DMS79 treated with DMSO at 0.1 percent for 48 hours (cell line): ENCODE measurements at regions not wholly inside any gene's neighbourhood (a gene's known extent, or its start where the extent isn't known, plus 50 kb on each side); places are given as distances from the start of the nearest gene placed in this dataset.
"Not testable (repeated sequence)": the region's sequence is repeated elsewhere in the genome, so short reads cannot be mapped to it uniquely, and the experiment has no call there.

Experiments
- DNase-seq: peaks from one replicate; lab custom pipeline; 2025; lab: John Stamatoyannopoulos, UW

DNA sequence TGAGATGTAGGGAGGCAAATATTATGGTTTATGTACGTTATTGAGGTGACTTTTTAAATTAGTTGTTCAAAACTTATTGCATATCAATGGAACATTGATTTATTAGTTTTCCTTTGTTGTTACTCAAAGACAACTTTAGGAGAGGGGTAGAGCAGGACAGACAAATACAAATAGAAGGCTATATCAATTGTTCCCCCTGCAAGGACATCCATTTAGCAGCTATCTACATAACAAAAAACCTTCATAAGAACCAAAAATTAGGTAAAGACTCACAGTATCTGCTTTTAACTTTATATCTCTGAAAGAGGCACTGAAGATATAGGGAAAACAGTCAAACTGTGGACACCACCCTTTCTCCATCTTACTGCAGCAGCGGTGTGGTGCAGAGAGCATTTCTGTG, 958.8 kb downstream of the DIPK2A start:
- DNase-seq: no peak

DNA sequence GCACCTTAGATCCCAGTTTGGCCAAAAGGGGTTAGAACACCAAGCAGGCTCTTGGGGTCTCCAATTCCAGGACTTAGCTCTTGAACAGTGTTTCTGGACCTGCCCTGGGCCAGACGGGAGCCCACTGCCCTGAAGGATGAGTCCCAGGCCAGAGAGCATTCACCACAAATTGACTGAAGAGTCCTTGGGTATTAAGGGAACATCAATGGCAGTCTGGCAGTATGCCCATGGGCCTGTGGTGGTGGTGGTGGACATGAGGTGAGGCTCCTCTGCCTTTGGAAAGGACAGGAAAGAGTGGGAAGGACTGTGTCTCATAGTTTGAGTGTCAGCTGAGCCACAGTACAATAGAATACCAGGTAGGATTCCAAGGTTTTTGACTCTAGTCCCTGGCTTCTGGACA, 960.0 kb downstream of the DIPK2A start:
- no peak for DNase-seq

DNA sequence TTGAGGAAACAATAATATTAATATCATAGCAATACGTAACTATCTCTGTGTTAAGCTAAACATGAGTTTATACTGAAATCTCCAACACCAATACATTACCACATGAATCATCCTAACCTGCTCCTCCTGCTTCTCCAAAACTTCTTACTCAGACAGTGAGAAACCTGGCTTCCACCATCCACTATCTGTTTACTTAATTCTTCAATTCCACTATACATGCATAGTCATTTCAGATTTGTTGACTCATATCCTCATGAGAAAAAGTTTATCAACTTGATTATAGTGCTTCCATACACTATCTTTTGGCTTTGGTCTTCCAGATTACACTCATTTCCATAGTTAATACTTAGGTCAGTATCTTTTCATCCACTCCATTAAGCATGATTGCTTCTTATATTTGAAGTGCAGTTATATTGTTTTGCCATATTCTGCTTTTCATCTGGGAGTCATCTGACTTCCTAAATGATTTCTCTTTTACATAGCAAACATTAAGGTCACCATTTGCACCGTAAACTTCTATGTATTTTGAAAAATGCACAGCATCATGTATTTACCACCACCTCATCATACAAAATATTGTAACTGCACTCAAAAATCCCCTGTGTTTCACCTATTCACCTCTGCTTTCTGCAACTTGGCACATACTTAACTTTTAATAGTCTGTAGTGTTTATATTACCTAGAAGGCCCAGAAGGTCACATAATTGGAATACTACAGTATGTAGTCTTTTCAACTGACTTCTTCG, 970.6 kb downstream of the DIPK2A start:
- DNase-seq: no peak

DNA sequence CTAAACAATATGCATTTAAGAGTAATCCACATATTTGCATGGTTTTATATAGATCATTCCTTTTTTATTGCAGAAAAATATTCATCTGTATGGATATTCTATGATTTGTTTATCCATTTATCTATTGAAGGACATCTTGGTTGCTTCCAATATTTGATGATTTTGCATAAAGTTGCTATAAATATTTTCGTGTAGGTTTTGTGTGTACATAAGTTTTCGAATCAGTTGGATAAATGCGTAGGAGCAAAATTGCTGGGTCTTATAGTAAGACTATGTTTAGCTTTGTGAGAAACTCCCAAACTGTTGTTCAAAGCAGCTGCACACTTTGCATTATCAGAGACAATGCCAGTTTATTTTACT, 971.2 kb downstream of the DIPK2A start:
- DNase-seq: no peak

DNA sequence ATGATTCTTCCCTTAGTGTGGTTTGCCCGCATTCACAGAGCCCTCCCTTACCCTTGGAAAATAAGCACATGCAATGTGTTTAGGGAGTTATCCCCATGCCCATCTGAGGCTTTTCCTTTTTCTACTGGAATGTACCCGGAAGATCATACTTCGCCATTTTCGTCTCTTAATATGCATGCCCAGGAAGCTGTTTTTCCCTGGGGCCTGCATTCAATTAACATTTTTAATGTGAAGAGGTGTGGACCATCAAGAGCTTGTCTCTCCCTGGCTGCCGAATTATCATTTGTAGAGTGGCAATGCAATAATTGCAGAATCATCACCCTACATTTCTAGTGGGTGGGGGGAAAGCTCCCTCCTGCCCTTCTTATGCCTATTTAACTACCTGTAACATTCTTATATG, 976.3 kb downstream of the DIPK2A start:
- no peak for DNase-seq

DNA sequence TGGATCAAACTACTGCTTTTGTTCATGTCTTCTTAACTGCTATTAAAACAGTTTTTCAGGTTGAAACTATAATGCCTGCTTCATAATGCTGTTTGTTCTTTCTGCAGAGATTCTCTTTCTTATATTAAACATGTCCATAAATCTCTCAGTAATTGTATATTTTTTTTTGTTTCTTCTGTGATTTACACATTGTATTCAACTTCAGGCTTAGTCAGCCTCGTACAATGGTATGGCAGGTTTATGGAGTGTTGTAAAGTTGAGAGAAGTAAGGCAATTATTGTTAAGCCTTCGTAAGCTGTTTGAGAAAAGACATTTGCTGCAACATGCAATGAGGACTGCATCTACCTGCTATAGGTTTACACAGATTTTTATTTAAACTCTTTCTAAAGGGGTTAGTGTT, 977.1 kb downstream of the DIPK2A start:
- no peak for DNase-seq

DNA sequence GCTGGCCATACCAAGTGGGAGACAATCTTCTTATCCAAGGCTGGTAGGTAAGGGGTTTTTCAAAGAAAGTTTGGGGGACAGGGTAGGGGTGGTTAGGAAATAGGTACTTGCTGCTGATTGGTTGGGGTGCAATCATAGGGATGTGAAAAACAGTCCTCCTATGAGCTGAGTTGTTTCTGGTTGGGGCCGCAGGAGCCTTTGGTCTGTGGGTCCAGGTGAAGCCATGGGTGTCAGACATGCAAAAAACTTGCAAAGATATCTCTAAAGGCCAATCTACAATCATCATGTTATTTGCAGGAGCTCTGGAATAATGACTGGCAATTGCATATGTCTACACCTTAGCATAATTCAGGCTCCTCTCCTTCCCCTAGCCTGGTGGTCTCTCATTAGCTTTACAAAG, 982.3 kb downstream of the DIPK2A start:
- no peak for DNase-seq

DNA sequence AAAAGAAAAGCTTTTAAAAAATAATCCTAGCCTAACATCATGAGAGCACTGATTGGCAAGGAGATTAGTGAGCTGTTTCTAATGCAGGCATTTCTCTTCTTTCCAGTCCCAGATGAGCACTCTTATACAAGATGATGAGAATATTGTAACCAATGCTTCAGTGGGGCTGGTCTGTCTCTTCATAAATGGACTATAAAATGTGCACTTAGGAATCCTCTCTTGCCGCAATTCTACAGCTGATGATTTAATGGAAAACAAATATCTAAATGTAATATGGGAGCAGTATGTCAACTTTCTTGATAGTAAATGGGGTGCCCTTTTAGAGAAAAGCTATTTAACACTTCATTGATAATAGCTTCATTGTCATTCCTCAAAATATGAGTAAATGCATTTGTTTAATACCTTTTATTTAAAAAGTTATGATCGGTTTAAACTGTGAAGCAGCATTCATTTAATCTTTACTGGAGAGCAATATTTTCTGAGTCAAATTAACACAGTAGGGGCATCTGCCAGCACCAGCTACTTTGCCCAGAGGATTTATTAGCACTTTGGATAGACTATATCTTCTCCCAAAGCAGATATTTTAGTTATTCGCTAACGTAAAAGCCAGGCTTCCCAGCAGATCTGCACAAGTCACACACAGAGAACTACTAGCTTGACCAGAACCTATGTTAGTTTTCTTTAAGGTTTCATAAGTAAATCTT, 985.9 kb downstream of the DIPK2A start:
- no peak for DNase-seq

DNA sequence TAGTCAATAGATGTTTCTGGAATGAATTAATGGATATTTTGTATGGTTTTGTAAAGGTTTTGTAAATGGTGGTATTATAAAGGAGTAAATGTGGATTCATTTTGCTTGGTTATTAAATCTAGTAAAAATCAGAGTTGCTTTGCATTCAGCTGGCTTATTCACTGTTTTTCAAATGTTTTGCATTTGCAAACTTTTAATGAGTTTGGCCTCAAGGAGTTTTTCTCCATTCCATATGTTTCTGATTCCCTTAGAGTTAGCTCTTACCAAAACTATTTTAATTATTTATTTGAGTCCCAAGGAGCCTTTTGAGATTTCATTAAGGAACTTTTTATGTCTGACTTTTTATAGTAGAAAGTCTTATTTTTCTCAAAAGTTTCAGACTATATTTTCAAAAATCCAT, 992.2 kb downstream of the DIPK2A start:
- DNase-seq: no peak

DNA sequence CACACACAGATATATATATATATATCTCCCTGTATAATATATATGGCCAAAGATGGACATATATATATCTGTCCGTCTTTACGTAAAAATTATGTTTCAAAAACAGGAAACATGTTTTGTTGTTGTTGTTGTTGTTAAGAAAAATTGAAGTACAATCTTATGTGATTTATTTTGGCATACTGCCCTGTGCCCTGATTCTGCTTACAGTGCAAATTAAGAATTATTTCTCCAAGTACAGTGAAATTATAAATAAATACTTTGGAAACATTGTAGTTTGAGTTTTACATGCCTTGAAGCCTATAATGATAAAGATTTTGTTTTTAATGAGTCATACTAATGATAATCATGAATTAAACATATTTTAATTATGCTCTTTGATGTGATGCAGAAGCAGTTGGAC, 994.9 kb downstream of the DIPK2A start:
- no peak for DNase-seq

DNA sequence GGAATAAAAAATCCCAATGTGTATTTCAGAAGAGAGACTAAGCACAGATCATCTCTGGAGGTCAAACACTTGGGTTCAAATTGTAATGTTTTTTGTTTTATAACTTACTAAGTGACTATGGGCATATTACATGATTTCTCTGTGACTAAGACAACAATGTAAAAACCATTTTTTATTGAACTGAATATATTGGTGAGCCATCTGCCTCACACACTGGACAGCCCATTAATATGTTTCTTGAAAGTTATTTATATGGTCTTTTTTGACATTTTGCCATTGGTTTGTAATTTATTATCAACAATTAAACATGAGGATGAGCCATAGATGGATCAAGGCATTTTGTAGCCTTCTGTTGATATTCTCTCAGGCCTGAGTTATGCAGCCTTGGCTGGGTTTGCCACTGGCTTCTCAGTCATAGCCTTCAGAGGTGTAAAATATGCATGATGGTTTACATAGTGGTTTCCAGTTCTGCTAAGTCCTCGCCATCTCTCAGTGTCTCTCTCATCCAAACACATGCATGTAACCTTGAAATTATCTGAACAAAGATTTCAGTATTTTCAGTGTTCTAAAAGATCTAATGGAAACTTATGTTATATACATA, 997.2 kb downstream of the DIPK2A start:
- no peak for DNase-seq

DNA sequence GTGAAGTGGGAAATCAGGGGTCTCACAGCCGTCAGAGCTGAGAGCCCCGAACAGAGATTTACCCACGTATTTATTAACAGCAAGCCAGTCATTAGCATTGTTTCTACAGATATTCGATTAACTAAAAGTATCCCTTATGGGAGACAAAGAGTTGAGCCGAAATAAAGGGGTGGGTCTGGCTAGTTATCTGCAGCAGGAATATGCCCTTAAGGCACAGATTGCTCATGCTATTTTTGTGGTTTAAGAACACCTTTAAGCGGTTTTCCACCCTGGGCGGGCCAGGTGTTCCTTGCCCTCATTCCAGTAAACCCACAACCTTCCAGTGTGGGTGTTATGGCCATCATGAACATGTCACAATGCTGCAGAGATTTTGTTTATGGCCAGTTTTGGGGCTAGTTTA, 1012.9 kb downstream of the DIPK2A start:
- DNase-seq: not testable (repeated sequence)

DNA sequence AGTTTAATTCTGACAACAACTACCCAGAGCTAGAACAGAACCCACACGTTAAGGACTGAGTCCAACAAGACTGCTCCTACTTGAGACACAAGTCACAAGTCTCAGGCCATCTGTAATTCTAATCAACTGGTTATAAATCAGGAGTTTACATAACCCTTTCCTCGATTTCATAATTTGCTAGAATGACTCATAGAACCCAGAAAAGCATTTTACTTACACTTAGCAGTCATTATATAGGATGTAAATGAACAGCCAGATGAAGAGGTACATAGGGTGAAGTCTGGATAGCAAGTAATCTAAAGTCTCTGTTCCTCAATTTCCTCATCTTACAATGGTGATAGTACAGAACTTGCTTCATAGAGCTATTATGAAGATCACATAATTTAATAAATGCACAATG, 1018.2 kb downstream of the DIPK2A start:
- no peak for DNase-seq

DNA sequence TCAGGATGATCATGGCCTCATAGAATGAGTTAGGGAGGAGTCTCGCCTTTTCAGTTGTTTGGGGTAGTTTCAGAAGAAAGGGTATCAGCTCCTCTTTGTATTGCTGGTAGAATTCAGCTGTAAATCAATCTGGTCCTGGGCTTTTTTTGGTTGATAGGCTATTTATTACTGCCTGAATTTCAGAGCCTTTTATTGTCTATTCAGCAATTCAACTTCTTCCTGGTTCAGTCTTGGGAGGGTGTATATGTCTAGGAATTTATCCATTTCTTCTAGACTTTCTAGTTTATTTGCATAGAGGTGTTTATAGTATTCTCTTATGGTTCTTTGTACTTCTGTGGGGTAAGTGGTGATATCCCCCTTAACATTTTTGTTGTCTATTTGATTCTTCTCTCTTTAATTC, 1024.2 kb downstream of the DIPK2A start:
- DNase-seq: no peak

DNA sequence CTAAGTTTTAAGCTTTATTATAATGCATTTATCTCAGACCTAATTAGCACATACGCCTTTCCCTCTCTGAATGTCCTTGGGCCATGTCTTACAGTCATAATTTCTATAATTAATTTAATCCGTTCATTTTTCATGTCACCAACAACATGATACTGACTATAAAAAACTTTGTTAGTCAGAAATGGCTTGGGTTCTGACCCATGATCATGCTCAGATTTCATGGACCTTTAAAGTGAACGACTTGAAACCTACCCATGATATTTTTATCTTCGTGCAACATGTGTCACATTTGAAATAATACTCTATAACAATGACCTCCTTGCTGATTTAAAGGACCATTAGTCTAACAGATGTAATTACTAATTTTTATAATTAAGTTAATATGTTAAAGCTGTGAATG, 1033.8 kb downstream of the DIPK2A start:
- DNase-seq: no peak

DNA sequence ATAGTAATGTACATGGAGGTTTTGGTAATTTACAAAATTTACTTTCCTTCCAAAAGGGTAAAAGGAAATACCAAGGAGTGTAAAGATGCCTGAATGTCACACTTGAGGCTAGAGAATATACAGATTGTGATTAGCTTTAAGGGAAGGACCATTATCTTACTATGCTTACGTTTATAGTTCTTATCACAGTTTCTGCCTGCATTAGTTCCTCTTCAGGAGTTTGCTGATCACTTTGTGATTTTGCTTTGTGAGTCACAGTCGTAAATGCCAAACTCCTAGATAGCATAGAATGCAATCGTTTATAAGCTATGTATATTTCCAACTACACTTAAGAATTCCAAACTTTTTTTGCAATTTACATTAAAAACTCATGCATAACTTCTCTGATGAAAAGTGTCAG, 1034.6 kb downstream of the DIPK2A start:
- DNase-seq: no peak

DNA sequence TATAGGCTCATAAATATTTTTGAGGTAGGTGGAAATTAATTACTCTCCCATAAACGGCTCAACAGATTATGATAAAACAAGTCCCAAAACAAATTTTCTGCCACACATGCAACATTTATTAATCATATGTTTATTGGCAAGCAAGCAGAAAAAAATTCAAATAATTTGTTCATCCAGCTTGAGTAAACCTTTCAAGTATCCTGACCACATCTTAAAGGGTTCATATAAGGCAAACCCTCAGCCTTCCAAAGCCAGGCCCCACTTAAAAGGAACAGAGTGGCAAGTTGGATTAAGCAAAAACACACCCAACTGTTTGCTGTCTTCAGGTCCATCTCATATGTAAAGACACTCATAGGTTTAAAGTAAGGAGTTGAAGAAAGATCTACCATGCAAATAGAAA, 1042.3 kb downstream of the DIPK2A start:
- no peak for DNase-seq

DNA sequence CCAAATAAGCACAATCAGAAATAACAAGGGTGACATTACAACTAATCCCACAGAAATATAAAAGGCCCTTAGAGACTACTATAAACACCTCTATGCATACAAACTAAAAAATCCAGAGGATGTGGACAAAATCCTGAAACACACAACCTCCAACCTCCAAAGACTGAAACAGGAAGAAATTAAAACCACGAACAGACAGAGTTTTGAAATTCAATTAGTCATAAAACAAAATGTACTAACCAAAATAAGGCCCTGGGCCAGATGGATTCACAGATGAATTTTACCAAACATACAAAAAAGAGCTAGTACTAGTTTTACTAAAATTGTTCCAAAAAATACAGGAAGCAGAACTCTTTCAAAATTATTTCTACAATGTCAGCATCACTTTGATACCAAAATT, 1043.6 kb downstream of the DIPK2A start:
- no peak for DNase-seq

DNA sequence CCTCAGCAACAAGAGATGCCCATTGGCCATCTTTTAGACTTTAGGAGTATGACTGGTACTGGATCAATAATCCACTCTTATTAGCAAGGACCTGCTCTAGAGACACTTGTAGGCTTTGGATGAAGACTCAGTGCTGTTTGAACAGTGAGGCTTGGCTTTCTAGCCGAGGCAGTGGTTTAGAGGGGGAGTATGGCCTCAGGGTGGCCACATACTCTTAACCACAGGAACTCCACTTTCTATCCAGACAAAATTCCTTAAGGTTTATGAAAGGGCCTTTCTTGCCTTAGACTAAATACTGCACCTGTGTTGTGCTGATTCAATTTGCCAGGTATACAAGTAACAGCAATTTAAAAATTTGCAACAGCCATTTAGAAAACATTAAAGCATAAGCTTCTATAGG, 1046.3 kb downstream of the DIPK2A start:
- DNase-seq: no peak

DNA sequence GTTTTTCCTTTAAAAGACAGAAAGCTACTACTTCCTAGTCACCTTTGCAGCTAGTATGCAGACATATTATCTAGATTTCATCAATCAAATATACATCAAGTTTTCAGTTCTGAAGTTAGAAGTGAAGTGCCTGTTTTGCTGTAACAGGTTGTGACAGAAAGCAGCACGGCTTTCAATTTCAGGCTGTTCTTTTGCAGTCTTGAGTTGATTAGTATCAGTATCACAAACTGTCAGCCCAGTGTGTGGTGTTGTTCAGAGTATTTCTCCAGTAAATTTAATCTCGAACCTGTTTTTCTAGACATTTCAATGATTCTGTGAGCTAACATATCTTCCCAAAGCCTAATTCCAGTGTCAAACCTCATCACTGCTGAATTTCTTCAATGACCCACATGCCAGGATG, 1050.8 kb downstream of the DIPK2A start:
- no peak for DNase-seq

DNA sequence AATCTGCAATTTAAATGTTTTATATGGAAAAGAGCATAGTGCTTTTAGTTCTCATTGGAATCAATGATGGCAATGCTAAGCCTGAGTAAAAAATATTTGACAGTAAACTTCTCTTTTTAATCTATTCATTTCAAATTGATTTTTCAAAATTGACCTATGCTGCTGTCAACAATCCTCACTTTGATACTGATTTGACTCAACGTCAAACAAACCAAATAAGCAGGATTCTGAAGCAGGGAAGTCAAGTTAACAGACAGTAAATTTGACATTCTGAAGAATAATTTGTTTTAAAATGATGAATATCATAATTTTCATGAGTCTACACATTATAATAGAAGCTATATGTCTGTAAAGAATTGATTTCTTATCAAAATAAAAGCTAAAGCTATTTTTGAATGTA, 1053.1 kb downstream of the DIPK2A start:
- no peak for DNase-seq

DNA sequence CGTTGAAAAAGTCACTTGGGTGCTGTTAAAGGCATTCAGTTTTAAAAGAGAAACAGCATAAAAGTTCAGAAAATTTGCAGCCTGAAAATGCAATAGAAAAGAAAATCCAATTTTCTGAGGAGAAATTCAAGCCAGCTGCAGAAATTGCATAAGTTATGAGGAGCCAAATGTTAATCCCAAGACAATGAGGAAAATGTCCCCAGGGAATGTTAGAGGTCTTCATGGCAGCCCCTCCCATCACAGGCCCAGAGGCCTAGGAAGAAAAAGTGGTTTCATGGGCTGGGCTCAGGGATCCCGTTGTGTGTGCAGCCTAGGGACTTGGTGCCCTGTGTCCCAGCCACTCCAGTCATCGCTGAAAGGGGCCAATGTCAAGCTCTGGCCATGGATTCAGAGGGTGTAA, 1055.6 kb downstream of the DIPK2A start:
- DNase-seq: not testable (repeated sequence)

DNA sequence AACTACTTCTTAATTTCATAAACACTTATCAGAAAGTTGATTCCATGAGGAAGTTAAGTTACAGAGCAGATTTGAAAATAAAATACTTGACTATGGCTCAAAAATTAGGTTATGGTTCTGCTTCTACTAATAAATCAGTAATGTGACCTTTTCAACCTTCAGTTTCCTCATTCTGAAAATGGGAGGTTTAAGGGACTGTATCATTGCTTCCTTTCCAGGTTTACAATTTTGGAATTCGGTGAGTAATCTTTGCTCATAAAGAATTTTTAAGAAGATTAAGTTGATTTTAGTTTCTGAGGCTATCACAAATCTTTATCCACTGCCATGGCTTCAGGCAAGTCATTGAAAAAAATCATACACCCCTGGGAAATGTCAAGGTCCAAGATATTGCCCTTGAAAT, 1061.2 kb downstream of the DIPK2A start:
- DNase-seq: no peak

DNA sequence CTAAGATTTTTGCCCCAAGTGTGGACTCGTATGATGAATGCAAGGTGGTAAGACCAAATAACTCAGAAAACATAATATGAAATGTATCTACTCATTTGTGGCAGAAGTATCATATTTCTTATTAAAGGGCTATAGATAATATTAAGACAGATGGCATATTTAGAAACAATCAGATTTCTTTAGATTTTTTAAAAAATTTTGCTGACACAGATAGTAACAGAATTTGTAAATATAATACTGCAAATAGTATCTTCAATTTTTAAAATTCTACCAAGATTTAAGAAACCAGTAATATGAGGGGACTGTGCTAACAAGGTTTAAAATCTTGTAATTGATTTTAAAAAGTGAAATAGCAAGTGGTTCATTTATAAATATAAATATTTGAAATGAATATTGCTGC, 1064.1 kb downstream of the DIPK2A start:
- no peak for DNase-seq
